ENCODE measurements at regions not wholly inside any gene's neighbourhood (a gene's known extent, or its start where the extent isn't known, plus 50 kb on each side); places are given as distances from the start of the nearest gene placed in this dataset.

DNA sequence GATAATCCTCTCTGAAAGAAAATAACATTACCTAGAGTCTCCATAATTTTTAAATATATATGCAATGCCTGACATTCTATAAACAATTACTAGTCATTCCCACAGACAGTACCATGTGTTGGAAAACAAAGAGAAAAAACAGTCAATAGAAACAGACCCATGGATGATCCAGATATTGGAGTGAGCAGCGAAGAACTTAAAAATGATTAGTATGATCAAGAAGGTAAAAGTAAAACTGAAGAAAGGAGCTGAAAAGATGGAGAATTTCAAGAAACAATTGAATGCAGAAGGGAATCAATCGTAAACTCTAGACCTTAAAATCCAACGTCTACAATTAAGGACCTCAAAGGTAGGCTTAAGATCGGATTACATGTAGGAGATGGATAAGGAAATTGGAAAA, 330.6 kb downstream of the SHANK2 start:
- no peak for DNase-seq

DNA sequence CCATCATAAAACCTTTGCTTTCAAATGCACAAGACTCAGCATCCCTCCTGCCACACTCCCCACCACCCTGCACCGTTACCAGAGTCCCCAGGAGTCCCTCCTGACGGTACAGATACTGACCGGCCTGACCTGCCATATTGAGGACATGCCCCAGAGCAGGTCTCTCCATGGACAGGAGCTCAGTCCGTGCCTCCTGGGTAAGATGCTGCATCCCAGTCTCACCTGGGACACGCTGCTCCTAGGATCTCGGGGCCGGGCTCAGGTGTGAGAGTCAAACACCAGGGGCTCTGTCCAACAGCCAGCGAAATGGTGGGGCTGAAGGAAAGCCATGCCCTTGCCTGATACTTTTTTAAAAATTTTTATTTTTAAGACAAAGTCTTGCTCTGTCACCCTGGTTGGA, 328.3 kb downstream of the SHANK2 start:
- no peak for DNase-seq

DNA sequence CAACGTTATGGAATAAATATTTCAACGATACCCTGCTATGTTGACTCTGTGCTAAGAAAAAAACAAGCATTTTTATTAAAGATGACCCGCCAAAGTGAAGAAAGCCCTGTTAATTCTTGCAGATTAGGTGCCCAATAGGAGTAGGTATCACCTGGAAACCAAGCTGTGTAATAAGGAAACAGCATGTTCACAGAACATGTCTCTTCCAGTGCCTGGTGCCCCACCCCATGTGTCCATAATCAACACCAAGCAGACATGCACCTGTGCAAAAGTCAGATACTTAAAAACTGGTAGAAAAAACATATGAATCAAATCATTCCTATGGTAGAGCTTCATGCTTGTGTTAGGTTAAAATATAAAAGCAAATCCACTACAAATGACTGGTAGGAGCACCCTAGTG, 327.1 kb downstream of the SHANK2 start:
- no peak for DNase-seq

DNA sequence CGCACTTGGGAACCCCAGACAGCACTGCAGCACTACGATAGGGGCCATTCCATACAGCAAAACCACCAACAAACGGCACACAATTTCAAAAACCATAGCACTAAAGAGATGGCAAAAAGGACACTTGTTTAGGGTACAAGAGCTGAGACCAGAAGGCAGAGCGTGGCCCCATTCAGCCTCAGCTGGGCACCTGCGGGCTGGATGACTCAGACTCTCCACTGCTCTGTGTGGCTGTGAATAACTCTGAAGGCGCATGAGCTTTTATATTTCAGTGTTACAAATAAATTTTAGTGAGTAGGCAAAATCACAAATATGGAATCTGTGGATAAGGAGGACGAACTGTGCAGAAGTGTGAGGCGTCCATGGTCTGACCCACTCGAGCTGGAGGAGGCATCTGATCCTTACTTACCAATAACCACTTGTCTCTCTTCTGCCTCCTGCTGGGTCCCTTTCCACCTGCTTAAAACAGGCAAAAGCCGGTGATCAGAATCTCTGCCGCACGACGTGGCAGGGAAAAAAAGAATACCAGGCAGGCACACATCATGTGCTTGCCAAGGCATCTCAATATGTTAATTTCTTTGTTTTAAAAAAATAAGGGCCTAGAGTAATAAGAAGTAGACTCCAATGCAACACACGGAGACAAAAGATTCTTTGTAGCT, 325.7 kb downstream of the SHANK2 start:
- DNase-seq, result no peak

DNA sequence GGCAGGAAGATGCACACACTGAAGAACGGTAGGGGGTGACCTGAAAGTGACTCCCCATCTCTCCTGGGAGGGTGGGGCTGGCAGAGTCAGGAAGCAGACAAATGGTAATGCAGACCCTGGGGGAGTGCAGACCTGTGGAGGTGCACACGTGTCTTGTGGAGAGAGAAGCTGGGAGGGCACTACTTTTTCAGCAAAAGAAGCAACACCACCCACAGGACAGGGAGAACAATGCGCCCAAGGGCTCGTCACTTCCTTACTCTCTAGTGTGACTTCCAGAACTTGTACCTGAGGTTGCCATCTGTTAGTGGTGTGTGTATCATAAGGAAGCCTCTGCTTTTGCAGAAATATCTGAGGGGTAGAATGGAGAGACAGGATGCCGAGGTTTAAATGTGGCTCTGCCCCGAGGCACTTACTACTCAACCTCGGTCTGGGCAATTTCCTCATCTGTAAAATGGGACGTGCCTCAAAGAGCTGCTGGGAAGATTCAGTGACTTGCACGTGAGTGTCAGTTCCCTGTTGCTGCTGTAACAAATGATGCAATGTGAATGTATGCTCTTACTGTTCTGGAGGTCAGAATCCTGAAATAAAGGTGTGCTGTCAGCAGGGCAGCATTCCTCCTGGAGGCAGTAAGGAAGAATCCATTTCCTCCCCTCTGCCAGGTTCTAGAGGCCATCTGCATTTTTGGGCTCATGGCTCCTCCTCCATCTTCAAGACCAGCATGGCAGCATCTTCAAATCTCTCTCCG, 323.4 kb downstream of the SHANK2 start:
- no peak for DNase-seq

DNA sequence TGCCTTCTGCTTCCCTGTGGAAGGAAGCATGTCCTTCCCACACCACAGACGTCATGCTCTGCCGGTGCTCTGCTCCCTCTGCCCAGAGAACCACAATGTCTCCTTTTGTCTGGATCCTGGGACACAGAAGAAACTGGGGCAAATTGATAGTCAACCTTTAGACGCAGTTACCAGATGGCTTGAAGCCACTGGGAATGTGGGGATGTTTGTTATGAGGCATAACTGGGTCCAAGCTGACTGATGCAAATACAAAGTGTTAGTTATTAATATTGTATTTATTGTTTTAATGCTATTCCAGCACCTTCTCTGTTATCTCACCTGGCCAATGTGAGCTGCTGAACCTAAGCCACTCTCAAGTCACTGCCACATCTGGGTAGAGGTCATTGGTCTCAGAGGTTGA, 322.2 kb downstream of the SHANK2 start:
- no peak for DNase-seq

DNA sequence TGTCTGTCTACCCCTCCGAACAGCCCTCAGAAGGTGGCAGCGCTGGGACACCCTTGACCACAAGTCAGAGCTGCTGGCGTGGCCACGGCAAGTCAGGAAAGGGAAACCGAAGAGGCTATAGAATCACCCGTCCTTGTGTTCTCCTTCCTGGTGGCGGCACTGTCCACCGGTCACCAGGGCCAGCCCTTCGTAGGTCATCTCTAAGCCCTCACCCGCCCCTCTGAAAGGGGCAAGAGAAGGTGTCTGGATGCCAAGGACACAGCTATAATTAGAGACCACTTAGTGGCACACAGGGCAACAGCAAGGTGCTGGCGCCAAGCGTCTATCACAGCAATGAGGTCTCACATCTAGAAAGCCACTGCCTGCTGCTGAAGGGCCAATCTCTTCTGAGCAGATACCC, 320.9 kb downstream of the SHANK2 start:
- no peak for DNase-seq

DNA sequence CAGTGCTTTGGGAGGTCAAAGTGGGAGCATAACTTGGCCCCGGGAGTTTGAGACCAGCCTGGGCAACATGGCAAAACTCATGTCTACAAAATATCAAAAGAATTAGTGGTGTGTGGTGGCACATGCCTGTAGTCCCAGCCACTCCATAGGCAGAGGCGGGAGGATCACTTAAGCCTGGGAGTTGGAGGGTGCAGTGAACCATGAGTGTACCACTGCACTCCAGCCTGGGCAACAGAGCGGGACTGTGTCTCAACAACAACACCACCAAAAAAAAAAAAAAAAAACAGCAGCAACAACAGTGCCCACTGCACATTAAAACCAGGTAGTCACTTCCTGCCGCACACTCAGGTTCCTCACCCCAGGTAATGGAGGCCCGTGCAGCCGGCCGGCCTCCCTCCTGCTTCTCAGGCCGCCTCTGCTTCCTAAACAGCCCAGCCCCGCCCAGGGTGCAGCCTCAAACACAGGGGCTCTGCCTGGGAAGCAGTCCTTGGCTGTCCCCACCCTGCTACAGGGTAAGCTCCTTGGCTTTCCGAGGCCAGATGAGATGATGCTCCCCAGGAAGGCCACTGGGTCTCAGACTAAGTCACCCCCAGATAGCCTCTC, 318.3 kb downstream of the SHANK2 start:
- no peak for DNase-seq

DNA sequence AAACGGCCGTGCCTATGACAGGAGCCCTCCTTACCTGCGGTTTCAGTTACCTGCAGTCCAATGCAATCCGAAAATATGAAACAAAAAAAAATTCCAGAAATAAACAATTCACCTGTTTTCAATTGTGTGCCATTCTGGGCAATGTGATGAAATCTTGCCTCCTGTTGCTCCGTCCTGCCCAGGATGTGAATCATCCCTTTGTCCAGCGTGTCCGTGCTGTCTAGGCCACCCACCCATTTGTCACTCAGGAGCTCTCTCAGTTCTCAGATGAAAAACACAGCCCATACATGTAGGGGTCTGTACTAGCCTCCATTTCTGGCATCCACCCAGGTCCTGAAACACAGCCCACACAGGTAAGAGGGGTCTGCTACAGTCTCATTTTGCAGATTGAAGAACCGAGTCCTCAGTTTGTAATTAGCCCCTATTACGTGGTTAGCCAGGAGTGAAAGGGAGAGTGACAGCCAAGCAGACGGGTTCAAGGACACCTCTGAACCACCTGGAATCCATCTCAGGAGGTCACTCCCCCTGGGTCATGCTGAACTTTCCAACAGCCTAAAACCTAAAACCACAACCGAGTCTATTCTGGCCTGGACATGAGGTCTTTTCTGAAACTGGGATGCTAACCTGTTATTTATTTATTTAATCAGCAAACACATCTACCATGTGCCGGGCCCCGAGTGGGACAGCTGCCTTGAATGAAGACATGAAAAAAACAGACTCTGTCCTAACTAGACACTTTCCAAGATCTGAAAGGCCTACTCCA, 317.2 kb downstream of the SHANK2 start:
- no peak for DNase-seq

DNA sequence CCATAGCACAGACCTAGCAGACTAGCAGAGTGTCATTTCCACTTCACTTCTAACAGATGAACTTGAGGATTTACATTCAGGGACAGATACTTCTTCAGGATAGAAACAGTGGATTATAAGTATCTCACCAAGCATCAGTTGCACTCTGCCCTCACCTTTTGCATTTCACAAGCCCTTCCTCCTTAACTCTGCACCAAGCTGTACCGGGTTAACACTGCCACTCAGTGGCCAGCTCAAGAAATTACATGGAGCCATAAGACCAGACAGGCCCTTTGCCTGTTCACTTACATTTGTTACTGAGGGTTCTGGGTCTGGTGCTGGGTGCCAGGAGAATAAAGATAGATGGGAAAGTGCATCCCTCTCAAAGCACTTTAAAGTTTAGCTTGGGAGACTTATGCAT, 309.8 kb downstream of the SHANK2 start:
- DNase-seq, result no peak

DNA sequence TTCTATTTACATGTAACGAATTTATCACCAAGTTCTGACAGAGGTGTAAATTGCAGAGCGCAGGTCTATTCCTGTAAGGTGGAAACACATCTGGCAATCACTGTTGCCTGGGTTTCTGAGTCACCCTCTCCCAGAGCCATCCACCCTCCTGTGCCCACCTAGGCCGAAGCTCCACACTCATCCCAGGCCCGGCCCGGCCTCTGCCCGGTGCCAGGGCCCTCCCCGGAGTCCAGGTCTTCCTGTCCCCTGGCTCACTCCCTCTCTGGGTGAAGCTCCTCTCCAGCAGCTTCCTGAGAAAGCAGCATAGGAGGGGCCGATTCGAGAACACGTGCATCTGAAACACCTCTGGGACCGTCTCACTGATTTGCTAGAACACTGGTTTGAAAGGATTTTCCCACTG, 308.2 kb downstream of the SHANK2 start:
- DNase-seq, result no peak

DNA sequence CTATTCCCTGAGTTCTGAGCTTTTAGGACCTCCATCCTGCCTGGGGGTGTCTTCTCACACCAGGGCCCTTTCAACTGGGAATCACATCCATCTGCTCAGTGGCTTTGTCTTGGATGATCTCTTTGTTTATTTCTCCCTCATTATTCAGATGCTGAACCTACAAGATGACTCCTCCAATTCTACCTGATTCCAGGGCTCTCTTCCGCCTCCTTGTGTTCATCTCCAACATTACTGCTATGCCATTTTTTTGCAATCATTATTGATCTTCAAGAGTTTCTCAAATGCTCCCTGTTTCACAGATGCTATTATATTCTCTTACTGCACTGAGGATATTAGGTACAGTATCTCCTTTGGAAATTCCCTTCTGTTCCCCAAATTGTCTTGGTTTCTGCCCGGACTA, 307.7 kb downstream of the SHANK2 start:
- DNase-seq, result no peak

DNA sequence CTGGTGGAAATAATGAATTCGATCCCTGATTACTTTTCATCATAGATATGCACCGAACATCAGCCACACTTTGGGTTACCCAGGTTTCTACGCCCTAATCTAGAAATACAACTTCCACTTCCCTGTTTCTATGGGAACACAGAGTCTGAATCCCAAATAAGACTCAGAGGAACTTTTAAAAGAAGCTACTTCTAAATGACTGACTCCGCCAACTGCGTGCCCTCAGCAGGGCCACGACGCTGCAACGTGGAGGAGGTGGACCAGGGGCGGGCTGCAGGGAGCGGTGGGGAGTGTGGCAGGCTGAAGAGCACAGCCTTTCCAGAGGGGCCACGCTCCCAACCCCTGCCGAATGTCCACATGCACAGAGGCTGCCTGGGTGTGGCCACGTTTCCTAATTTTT, 304.0 kb downstream of the SHANK2 start:
- no peak for DNase-seq

DNA sequence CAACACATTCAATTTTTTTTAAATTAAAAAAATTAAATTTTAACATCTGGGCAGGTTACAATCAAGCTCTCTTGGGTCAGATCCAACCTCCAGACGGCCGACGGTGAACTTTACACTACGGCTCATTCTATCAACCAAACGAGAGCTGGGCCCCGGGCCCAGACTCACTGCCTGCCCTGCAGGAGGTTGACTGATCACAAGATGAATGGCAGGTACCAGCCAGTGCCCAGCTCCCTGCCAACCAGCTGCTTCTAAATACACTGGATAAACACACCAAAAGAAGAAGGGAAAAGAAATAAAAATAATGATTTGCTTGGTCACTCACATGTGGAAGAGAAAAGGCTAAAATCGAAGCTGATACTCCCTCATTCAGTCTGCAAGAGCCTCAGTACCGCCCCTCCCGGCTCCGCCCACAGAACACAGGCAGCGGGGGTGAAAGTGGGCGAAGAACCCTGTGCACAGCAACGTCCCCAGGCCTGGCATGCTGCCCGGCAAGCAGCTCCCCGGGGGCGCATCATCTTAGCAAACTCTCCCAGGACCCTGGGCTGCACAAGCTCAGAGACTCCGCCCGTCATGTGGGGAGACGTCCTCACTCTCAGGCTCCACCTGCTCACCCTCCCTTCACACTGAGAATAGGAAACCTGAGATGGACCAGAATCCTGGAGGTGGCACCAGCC, 303.4 kb downstream of the SHANK2 start:
- peak; percentile 55 for DNase-seq

DNA sequence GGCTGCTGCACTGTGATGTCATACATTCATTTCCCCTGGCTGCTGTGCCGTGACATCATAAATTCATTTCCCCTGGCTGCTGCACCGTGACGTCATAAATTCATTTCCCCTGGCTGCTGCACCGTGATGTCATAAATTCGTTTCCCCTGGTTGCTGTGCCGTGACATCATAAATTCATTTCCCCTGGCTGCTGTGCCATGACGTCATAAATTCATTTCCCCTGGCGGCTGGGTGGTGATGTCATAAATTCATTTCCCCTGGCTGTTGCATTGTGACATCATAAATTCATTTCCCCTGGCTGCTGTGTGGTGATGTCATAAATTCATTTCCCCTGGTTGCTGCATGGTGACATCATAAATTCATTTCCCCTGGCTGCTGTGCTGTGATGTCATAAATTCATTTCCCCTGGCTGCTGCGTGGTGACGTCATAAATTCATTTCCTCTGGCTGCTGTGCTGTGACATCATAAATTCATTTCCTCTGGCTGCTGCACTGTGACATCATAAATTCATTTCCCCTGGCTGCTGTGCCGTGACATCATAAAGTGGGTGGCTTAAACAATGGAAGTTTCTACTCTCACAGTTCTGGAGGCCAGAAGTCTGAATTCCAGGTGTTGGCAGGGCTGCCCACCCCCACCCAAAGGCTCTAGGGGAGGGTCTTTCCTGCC, 301.1 kb downstream of the SHANK2 start:
- DNase-seq, result no peak

DNA sequence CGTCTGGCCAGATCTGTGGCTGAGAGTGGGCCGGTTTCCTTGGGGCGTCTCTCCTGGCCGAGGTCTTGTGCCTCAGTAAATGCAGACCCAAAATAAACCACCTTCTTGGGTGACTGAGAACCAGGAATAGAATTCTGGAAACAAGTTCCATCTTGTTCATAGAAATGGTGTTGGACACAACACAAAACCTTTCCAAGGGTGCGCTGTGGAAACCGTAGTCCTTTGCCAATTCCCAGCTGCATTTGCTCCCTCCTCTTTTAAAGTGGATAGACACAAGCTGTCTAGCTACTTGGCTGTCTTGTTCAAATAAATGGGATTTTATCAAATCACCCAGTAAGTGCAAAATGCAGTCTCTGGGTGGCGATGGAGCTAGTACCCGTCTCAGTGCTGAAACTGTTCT, 300.2 kb downstream of the SHANK2 start:
- DNase-seq, result no peak

DNA sequence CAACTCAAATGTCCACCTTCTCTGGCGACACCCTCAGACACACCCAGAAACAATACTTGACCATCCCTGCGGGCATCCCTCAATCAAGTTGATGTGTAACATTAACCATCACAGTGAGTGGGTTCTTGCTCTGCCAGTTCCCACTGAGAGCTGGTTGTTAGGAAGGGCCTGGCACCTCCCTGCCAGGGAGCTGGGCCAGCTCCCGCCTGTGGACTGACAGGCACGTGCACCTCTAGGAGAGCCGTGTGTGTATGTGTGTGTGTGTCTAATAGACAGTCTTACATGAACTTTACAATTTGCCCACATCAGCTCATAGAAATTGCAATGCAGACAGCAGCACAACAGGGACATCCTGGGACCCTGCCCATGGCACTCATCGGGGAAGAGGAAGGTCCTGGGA, 298.7 kb downstream of the SHANK2 start:
- DNase-seq, result no peak

DNA sequence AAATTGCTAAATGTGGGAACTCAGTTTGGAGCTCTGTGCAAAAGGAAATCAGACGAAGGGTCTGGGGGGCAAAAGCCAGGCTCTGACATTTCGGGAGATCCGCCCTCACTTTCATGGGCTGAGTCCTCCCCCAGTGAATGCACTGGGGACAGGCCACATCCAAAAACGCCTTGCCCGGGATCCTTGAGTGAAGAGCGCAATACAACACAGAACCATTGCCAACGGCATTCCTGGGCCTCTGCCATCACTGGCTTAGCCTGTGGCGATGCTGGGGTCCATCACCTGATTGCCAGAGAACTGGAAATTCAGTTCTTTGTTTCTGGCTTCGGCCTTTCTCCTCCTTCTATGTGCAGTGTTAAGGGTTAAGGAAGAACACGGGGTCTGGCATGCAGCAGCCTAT, 297.9 kb downstream of the SHANK2 start:
- no peak for DNase-seq
